Body of pancreas (tissue), 4 donors: ENCODE measurements at regions not wholly inside any gene's neighbourhood (a gene's known extent, or its start where the extent isn't known, plus 50 kb on each side); places are given as distances from the start of the nearest gene placed in this dataset.

ENCODE experiments used
- ATAC-seq: fragments of 150-250 bp; one replicate; pipeline ENCODE4 v1.9.1; 2016
- DNase-seq, 4 donors: peaks; one replicate each; pipeline ENCODE4 v3.0.0-alpha.2; 2019
- H3K27ac ChIP-seq, 4 donors: fragments of 200-600 bp; sonication (generic); 1 replicate in 3 of 4; 2 replicates in 1 of 4; pipeline versions ENCODE4 v1.5.1 to v1.6.1; 2016 to 2019; ENCODE audit warnings: mild to moderate bottlenecking in 1 of 4, mixed read lengths in 1 of 4, moderate library complexity in 1 of 4
- H3K27me3 ChIP-seq, 2 donors: fragments of 200-600 bp; sonication (generic); one replicate each; pipeline ENCODE4 v1.6.0; 2016; ENCODE audit warnings: mild to moderate bottlenecking in 1 of 2
- H3K36me3 ChIP-seq, 2 donors: fragments of 200-600 bp; sonication (generic); replicated peaks in 1 of 2; 2 replicates each; pipeline ENCODE4 v1.5.1; 2016; ENCODE audit warnings: low read depth in 2 of 2; ENCODE audit not compliant: insufficient read depth in 1 of 2
- H3K4me1 ChIP-seq: fragments of 200-600 bp; sonication (generic); one replicate; pipeline ENCODE4 v1.6.0; 2016
- H3K4me3 ChIP-seq, 2 donors: fragments of 200-600 bp; sonication (generic); 1 replicate in 1 of 2; 2 replicates in 1 of 2; pipeline ENCODE4 v1.5.1; 2016 to 2019
- H3K9me3 ChIP-seq, 3 donors: fragments of 200-600 bp; sonication (generic); 1 replicate in 2 of 3; 2 replicates in 1 of 3; pipeline ENCODE4 v1.5.1; 2016
- POLR2A ChIP-seq, 3 donors: fragments of 450-650 bp; IDR thresholded peaks; one replicate each; pipeline ENCODE4 v1.6.1; 2016; ENCODE audit warnings: antibody characterized with exemption in 3 of 3, mild to moderate bottlenecking in 2 of 3
- WGBS, 2 donors: methylation state at CpG; one replicate each; pipeline ENCODE4 v1.1.5; 2017; 5-methylcytosine and 5-hydroxymethylcytosine counted together
- intact Hi-C: fragments of 100-400 bp; cut with DNase I; formaldehyde crosslinking; loops from one replicate; pipeline ENCODE4 v1.15.1; 2023
- TF ChIP-seq, protein P1 (sequence below), 7 experiments: fragments of 450-650 bp in 4 of 7; fragments of 200-600 bp in 3 of 7; sonication (generic) in 3 of 7; IDR thresholded peaks; one replicate each; pipeline ENCODE4 v1.5.1; 2016 to 2019; ENCODE audit warnings: antibody characterized with exemption in 7 of 7

- no peaks in the 10 kb centered on the region for H3K27me3 ChIP-seq
- H3K4me3 ChIP-seq = no peak overlapping the region
- no peak overlapping the region for H3K27ac ChIP-seq
- no peak for ATAC-seq
- DNase-seq = no peak
- no peaks in the 10 kb centered on the region for H3K4me1 ChIP-seq
- no peaks in the 10 kb centered on the region for H3K9me3 ChIP-seq
- no peaks in the 10 kb centered on the region for H3K36me3 ChIP-seq
- no peak for TF ChIP-seq POLR2A (IDR thresholded peaks at IDR 0.05)
- TF ChIP-seq, protein P1, sequence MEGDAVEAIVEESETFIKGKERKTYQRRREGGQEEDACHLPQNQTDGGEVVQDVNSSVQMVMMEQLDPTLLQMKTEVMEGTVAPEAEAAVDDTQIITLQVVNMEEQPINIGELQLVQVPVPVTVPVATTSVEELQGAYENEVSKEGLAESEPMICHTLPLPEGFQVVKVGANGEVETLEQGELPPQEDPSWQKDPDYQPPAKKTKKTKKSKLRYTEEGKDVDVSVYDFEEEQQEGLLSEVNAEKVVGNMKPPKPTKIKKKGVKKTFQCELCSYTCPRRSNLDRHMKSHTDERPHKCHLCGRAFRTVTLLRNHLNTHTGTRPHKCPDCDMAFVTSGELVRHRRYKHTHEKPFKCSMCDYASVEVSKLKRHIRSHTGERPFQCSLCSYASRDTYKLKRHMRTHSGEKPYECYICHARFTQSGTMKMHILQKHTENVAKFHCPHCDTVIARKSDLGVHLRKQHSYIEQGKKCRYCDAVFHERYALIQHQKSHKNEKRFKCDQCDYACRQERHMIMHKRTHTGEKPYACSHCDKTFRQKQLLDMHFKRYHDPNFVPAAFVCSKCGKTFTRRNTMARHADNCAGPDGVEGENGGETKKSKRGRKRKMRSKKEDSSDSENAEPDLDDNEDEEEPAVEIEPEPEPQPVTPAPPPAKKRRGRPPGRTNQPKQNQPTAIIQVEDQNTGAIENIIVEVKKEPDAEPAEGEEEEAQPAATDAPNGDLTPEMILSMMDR (IDR thresholded peaks at IDR 0.05) = no peak
- intact Hi-C loops = no loop called here
Observed at GRCh38 chr9:115212125-115212605, 94.2 kb upstream of the TNC start.

DNA sequence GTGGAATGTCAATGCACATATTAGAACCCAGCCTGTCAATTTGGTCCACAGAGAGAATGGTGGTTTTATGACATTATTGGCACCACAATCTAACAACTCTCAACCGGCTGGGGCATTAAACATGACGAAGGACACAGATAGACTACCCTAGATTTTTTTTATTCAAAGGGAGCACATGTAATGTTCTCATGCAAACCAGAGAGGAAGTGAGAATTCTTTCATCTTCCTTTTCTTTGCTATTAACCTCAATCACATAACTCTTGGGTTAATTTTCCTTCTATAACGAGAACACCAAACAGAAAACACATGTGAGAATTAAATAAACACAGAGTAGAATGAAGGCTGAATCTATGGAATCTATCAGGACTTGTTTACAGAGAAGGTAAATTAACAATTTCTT is 94.9 kb upstream of the TNC start:
- no peaks in the 10 kb centered on the region for H3K27me3 ChIP-seq
- ATAC-seq = no peak
- no peaks in the 10 kb centered on the region for H3K9me3 ChIP-seq
- H3K4me1 ChIP-seq = no peaks in the 10 kb centered on the region
- intact Hi-C loops = no loop called here
- WGBS, 2 donors = 23 to 34% methylated on average over 3 of the region's 3 CpGs
- H3K36me3 ChIP-seq = no peaks in the 10 kb centered on the region
- no peak overlapping the region for H3K4me3 ChIP-seq
- DNase-seq = no peak
- no peak overlapping the region for H3K27ac ChIP-seq
- TF ChIP-seq, protein P1 (IDR thresholded peaks at IDR 0.05) = no peak
- no peak for TF ChIP-seq POLR2A (IDR thresholded peaks at IDR 0.05)

DNA sequence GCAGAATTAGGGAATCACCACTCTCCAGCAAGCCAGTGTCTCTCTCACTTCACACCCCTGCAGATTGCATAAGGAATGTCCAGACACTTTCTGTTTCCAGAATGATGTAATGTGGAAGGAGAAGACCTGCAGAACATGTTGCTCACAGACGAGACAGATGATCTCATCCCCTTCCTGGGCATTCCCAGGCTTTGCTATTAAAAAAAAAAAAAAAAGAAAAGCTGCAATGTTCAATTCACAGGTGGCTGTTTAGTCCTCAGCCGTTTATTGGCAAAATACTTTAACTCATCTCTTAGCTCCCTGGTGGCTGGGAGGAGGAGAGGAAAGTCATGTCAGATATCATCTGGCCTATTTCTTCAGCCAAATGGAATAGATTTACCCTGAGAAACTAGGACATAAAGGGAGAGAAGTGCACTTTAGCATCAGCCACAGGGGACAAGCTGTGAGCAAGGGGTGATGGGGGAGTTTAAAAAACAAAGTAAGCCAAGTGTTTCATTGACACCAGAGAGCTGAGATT is 95.9 kb upstream of the TNC start:
- peak; percentile 71 for ATAC-seq
- no peak overlapping the region for H3K4me3 ChIP-seq
- DNase-seq = no peak
- H3K27ac ChIP-seq = no peak overlapping the region
- H3K4me1 ChIP-seq = no peaks in the 10 kb centered on the region
- TF ChIP-seq, protein P1 (IDR thresholded peaks at IDR 0.05) = no peak
- no peak for TF ChIP-seq POLR2A (IDR thresholded peaks at IDR 0.05)
- H3K36me3 ChIP-seq = no peaks in the 10 kb centered on the region
- H3K9me3 ChIP-seq = no peaks in the 10 kb centered on the region
- intact Hi-C loops = no loop called here
- 1 to 6% methylated on average over 2 of the region's 2 CpGs for WGBS, 2 donors
- H3K27me3 ChIP-seq = no peaks in the 10 kb centered on the region

- H3K4me1 ChIP-seq = no peaks in the 10 kb centered on the region
- no peak overlapping the region for H3K27ac ChIP-seq
- no peak for TF ChIP-seq POLR2A (IDR thresholded peaks at IDR 0.05)
- TF ChIP-seq, protein P1 (IDR thresholded peaks at IDR 0.05) = no peak
- H3K9me3 ChIP-seq = no peaks in the 10 kb centered on the region
- ATAC-seq (no peak), DNase-seq (no peak)
- H3K4me3 ChIP-seq = no peak overlapping the region
- no peaks in the 10 kb centered on the region for H3K36me3 ChIP-seq
- WGBS, 2 donors = 52 to 73% methylated on average over 6 of the region's 6 CpGs
- H3K27me3 ChIP-seq = no peaks in the 10 kb centered on the region
- intact Hi-C loops = no loop called here
Observed at GRCh38 chr9:115216873-115217272, 98.9 kb upstream of the TNC start.

- 61 to 83% methylated on average over 8 of the region's 8 CpGs for WGBS, 2 donors
- Histone ChIP-seq H3K36me3 (no peaks in the 10 kb centered on the region), H3K27ac (no peak overlapping the region), H3K27me3 (no peaks in the 10 kb centered on the region), H3K4me3 (no peak overlapping the region), H3K9me3 (no peaks in the 10 kb centered on the region), H3K4me1 (no peaks in the 10 kb centered on the region)
- ATAC-seq (no peak), DNase-seq (no peak)
- TF ChIP-seq, protein P1 (IDR thresholded peaks at IDR 0.05) = no peak
- no peak for TF ChIP-seq POLR2A (IDR thresholded peaks at IDR 0.05)
- intact Hi-C loops = no loop called here
Observed at GRCh38 chr9:115220319-115221005, 102.5 kb upstream of the TNC start.
